Frontal cortex (tissue), 3 donors: ENCODE measurements at regions not wholly inside any gene's neighbourhood (a gene's known extent, or its start where the extent isn't known, plus 50 kb on each side); places are given as distances from the start of the nearest gene placed in this dataset.
"Not testable (repeated sequence)": the region's sequence is repeated elsewhere in the genome, so short reads cannot be mapped to it uniquely, and the experiment has no call there.

ENCODE experiments used
- DNase-seq, 2 donors: peaks; one replicate each; pipeline ENCODE4 v3.0.0; 2012; ENCODE audit warnings: low spot score in 2 of 2
- FAIRE-seq: peaks from 2 replicates; lab custom pipeline; 2012; peaks lifted over from hg19 to GRCh38; lab: Jason Lieb, UNC
- donor health status: control.
- donor health status: control.
- donor health status: control.

GRCh38 chr6:51120016-51120415 lies 301.3 kb downstream of the TFAP2B start:
- FAIRE-seq, result no peak
- DNase-seq, result no peak

- not testable (repeated sequence) for DNase-seq, FAIRE-seq
Measured at GRCh38 chr6:51121380-51121976, 302.8 kb downstream of the TFAP2B start.

- FAIRE-seq (no peak), DNase-seq (no peak)
Measured at GRCh38 chr6:51129043-51129442, 310.4 kb downstream of the TFAP2B start.

- FAIRE-seq (no peak), DNase-seq (no peak)
Measured at GRCh38 chr6:51137777-51138176, 319.1 kb downstream of the TFAP2B start.

GRCh38 chr6:51139950-51140385 lies 321.3 kb downstream of the TFAP2B start:
- FAIRE-seq, result no peak
- DNase-seq, result no peak

DNA sequence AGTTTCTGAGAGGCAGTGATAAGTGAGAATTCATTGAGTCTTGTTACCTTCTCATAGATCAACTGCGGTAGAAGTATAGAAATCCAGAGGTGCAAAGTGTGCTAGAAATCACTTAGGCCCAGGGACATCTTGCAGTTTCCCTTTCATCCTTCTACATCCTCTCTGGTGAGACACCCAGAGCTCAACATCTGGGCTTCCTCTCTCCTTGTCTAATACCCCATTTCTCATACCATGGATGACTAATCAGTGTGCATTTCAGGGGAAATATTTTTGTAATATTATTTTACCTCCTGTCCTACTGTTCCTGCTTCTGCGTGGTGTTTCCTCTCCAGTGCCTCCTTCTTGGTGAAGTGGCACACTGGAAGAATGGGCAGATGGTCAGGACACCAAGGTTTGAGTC lies 322.4 kb downstream of the TFAP2B start:
- DNase-seq (no peak), FAIRE-seq (no peak)

- DNase-seq (no peak), FAIRE-seq (no peak)
Measured at GRCh38 chr6:51147756-51148155, 329.1 kb downstream of the TFAP2B start.

- no peak for FAIRE-seq
- no peak for DNase-seq
Measured at GRCh38 chr6:51152594-51152993, 333.9 kb downstream of the TFAP2B start.

DNA sequence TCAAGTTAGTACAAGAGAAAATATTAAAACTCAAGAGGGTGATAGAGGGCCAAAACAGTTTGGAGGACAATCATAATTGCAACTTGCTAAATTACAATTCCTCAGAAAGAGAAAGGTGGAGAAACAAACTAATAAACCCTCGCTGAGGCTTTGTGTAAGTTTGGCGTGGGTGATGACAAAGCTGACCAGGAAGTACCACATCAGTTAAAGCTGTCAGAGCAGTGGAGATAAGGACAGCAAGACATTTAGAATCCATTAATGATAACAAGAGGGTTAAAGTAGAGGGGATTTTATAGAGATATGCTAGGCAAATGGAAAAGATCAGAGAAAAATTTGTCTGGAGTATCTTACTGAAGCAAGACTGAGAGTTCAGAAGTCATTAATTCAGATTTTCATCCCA lies 334.4 kb downstream of the TFAP2B start:
- FAIRE-seq (no peak), DNase-seq (no peak)

DNA sequence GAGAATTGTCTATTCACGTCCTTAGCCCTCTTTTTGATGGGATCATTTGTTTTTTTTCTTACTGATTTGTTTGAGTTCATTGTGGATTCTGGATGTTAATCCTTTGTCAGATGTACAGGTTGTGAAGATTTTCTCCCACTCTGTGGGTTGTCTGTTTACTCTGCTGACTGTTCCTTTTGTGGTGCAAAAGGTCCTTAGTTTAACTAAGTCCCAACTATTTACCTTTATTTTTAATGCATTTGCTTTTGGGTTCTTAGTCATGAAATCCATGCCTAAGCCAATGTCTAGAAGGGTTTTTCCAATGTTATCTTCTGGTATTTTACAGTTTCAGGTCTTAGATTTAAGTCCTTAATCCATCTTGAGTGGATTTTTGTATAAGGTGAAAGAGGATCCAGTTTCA lies 336.3 kb downstream of the TFAP2B start:
- not testable (repeated sequence) for DNase-seq, FAIRE-seq

- FAIRE-seq, result not testable (repeated sequence)
Measured at GRCh38 chr6:51159260-51159659, 340.6 kb downstream of the TFAP2B start.

DNA sequence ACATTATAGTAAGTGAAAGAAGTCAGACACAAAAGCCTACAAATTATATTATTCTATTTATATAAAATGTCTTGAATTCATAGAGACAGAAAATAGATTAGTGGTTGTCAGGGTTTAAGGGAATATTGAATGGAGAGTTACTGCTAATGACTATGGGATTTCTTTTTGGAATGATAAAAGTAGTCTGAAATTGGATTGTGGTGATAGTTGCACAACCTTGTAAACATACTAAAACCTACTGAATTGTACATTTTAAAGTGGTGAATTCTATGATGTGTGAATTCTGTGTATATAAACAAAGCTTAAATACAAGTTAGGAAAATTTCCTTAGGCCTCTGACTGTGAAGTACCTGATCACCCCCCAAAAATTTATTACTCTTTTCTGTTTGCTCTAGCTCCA lies 343.1 kb downstream of the TFAP2B start:
- DNase-seq (no peak), FAIRE-seq (no peak)

More at GRCh38 chr6:51159260-51159659, 340.6 kb downstream of the TFAP2B start:
- DNase-seq, result not testable (repeated sequence)

DNA sequence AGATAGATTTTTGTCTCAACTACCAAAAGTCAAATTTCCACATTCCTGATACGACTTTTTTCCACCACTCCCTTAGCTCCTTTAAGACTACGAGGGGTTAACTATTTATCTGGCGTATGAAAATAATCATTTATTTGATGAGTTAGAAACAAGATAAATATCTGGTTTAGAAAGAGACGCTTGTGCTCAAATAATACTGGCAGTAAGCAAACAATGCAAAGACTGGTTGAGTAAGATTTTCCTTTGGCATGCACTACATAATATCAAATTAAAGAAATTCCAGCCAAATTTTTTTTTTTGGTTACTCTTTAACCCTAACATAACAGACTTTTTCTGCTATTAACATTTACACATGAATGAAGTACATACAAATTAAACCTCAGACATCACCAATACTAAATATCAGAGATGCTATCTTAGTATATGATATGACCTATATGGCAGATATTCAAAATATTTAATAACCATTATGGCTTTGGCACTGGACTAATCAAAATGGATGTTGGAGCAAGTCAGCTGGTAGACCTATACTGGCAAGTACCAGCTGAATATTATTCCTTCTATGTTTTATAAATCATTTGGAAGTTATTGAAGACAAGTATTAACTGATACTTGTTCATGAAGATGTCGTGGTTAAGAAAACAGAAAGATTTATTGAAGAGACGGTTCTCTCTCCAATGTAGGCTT lies 345.3 kb downstream of the TFAP2B start:
- FAIRE-seq (no peak), DNase-seq (no peak)

- DNase-seq (no peak), FAIRE-seq (no peak)
Measured at GRCh38 chr6:51166914-51167313, 348.2 kb downstream of the TFAP2B start.

DNA sequence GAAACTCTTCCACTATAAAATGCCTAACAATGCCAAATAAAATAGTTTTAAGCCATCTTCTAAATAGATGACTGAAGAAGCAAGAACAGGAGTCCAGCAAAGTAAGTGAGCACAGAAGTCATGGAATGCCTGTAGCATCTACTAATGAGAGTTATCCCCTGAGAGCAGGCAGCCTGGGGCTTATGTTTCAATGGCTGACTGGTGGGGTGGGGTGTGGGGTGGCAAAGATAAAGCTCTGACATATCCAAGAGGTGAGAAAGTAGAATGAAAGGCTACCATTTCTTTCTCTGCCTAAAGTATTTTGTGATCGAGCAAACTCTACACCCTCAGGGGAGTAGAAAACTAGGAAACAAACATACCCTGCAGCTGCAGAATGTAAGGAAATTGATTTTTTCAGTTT lies 348.8 kb downstream of the TFAP2B start:
- no peak for FAIRE-seq
- no peak for DNase-seq

- DNase-seq, result no peak
- no peak for FAIRE-seq
Measured at GRCh38 chr6:51182827-51183226, 364.2 kb downstream of the TFAP2B start.

- FAIRE-seq, result no peak
- no peak for DNase-seq
Measured at GRCh38 chr6:51184046-51184445, 365.4 kb downstream of the TFAP2B start.

DNA sequence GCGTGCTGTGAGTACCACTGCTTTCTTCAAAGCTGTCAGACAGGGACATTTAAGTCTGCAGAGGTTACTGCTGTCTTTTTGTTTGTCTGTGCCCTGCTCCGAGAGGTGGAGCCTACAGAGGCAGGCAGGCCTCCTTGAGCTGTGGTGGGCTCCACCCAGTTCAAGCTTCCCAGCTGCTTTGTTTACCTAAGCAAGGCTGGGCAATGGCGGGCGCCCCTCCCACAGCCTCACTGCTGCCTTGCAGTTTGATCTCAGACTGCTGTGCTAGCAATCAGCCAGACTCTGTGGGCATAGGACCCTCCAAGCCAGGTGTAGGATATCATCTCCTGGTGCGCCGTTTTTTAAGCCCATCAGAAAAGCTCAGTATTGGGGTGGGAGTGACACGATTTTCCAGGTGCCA lies 374.5 kb downstream of the TFAP2B start:
- not testable (repeated sequence) for DNase-seq, FAIRE-seq

DNA sequence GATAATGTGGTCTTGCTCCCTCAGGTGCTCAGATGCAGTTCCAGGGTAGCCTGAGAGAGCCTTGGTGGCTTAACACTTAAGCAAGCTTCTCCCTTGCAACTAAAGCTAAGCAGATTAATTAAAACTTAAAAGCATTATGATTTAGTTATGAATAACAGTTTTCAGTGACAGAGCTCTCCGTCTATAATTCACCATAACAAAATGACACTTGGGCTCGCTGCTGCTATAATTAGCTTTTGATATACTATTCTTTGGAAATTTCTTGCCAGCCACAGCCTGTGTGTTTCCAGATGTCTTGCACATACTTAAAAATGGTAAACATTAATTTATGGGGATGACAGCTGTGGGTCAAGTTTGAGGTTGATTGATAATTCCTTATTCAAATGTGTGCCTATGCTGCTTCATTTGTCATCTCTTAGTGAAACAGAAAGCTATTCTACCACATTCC lies 380.5 kb downstream of the TFAP2B start:
- no peak for FAIRE-seq
- no peak for DNase-seq

DNA sequence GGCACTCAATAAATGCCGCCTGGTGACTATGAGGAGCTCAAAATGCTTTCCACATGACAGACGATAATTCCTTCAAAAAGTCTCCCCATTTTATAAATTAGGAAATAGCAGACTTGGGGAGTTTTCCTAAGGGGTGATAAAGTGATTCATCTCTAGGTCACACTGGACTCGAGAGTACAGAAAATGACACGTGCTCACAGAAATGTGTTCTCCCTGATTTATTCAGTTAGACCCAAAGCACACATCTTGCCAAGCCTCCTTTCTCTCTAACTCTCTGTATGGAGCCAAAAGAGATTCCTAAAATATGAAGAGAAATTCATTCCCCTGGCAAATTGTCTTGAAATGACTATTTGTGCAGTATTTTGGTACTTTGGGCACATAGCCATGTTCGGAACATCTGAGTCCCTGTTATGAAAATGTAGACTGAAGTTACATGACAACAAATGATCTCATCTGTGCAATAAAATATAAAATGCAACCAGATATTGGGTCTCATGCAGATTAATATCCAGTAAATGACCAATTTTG lies 381.1 kb downstream of the TFAP2B start:
- DNase-seq (no peak), FAIRE-seq (no peak)

GRCh38 chr6:51200676-51201075 lies 382.0 kb downstream of the TFAP2B start:
- FAIRE-seq (no peak), DNase-seq (no peak)
